MCF 10A (cell line): ENCODE measurements at regions not wholly inside any gene's neighbourhood (a gene's known extent, or its start where the extent isn't known, plus 50 kb on each side); places are given as distances from the start of the nearest gene placed in this dataset.

ENCODE experiments used
- BruUV-seq: library from RNA; stranded (reverse); fragments of 400-500 nt; replicated peaks from 2 replicates; lab custom pipeline; 2021; lab: Mats Ljungman, UMichigan
- CTCF ChIA-PET: fragments of 300-600 bp; sonication (Branson Sonifier 250); formaldehyde crosslinking; extraction: SDS; loops from one replicate; lab custom pipeline; 2021; ENCODE audit warnings: antibody characterized with exemption, inconsistent platforms; lab: Yijun Ruan, JAX
- POLR2A ChIA-PET: fragments of 300-600, 350-650 bp; sonication (Branson Sonifier 250); formaldehyde crosslinking; extraction: SDS; loops from one replicate; lab custom pipeline; 2020; ENCODE audit warnings: antibody characterized with exemption, inconsistent platforms; lab: Yijun Ruan, JAX
- DNase-seq: peaks from one replicate; pipeline ENCODE4 v3.0.0-alpha.2; 2018; ENCODE audit not compliant: unreplicated experiment
- H3K27ac Mint-ChIP-seq: one replicate; pipeline ENCODE4 v1.8.0; 2022; ENCODE audit warnings: mild to moderate bottlenecking, low read depth, mixed read lengths; ENCODE audit not compliant: unreplicated experiment
- H3K27me3 Mint-ChIP-seq: one replicate; pipeline ENCODE4 v1.8.0; 2022; ENCODE audit warnings: mixed read lengths; ENCODE audit not compliant: insufficient read depth, unreplicated experiment
- H3K36me3 Mint-ChIP-seq: one replicate; pipeline ENCODE4 v1.8.0; 2022; ENCODE audit warnings: mild to moderate bottlenecking, moderate library complexity, mixed read lengths; ENCODE audit not compliant: insufficient read depth, unreplicated experiment
- H3K4me1 Mint-ChIP-seq: one replicate; pipeline ENCODE4 v1.8.0; 2022; ENCODE audit warnings: mixed read lengths; ENCODE audit not compliant: insufficient read depth, unreplicated experiment
- H3K4me3 Mint-ChIP-seq: one replicate; pipeline ENCODE4 v1.8.0; 2022; ENCODE audit warnings: mild to moderate bottlenecking, moderate library complexity, mixed read lengths; ENCODE audit not compliant: unreplicated experiment
- H3K9me3 Mint-ChIP-seq: one replicate; pipeline ENCODE4 v1.8.0; 2022; ENCODE audit warnings: mixed read lengths; ENCODE audit not compliant: unreplicated experiment
- CTCF ChIP-seq: fragments of 200-600 bp; IDR thresholded peaks from one replicate; pipeline ENCODE4 v1.8.0; 2022; ENCODE audit warnings: antibody characterized with exemption, mild to moderate bottlenecking; ENCODE audit not compliant: unreplicated experiment
- intact Hi-C: fragments of 100-400 bp; cut with micrococcal nuclease; formaldehyde crosslinking; loops from 2 replicates; pipeline ENCODE4 v1.14.1; 2022

DNA sequence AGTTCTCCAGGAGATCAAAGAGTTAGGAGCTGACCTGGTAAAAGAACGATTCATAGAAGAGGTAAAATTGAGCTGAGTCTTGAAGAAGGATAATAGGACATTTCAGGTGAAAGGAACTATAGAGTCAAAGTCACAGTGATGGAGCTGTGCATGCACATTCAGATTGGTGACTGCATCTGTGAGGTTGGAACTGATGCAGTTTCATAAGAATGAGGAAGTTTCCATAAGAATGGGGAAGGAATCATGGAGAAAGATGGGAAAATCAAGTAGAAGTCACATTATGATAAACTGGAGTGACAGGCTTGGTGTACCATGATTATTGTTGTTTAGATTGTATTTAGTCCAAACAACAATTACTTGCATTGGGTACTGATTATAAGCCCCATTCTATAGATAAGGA, 232.2 kb downstream of the FAM76B start:
- no peaks in the 10 kb centered on the region for H3K9me3 Mint-ChIP-seq
- no peak for DNase-seq
- no peak overlapping the region for H3K4me3 Mint-ChIP-seq
- CTCF ChIA-PET: interaction anchor here (1.3 kb wide), 1 partner anchor 148 kb away, joined by 5 read pairs; no protein-coding TSS in a partner anchor
- no peaks in the 10 kb centered on the region for H3K36me3 Mint-ChIP-seq
- no peaks in the 10 kb centered on the region for H3K4me1 Mint-ChIP-seq
- POLR2A ChIA-PET: interaction anchor here (0.9 kb wide), 1 partner anchor 158 kb away, joined by 3 read pairs; no protein-coding TSS in a partner anchor
- no peak for TF ChIP-seq CTCF
- H3K27me3 Mint-ChIP-seq: no peaks in the 10 kb centered on the region
- no peak overlapping the region for H3K27ac Mint-ChIP-seq
- BruUV-seq: no TSS peak
- intact Hi-C loops: no loop called here

- Mint-ChIP-seq H3K4me1 (no peaks in the 10 kb centered on the region), H3K36me3 (no peaks in the 10 kb centered on the region), H3K9me3 (no peaks in the 10 kb centered on the region), H3K27me3 (no peaks in the 10 kb centered on the region), H3K4me3 (no peak overlapping the region), H3K27ac (no peak overlapping the region)
- intact Hi-C loops: no loop called here
- TF ChIP-seq CTCF: no peak
- DNase-seq: no peak
- no TSS peak for BruUV-seq
- CTCF ChIA-PET: no interaction called here
- POLR2A ChIA-PET: no interaction called here
Observed at GRCh38 chr11:95556342-95557163, 233.0 kb downstream of the FAM76B start.

GRCh38 chr11:95556011-95556341, 233.6 kb downstream of the FAM76B start:
- H3K9me3 Mint-ChIP-seq: no peaks in the 10 kb centered on the region
- H3K36me3 Mint-ChIP-seq: no peaks in the 10 kb centered on the region
- no peaks in the 10 kb centered on the region for H3K4me1 Mint-ChIP-seq
- H3K27ac Mint-ChIP-seq: no peak overlapping the region
- no peak overlapping the region for H3K4me3 Mint-ChIP-seq
- no peak for DNase-seq
- BruUV-seq: no TSS peak
- POLR2A ChIA-PET: no interaction called here
- CTCF ChIA-PET: no interaction called here
- H3K27me3 Mint-ChIP-seq: no peaks in the 10 kb centered on the region
- no peak for TF ChIP-seq CTCF
- intact Hi-C loops: no loop called here

DNA sequence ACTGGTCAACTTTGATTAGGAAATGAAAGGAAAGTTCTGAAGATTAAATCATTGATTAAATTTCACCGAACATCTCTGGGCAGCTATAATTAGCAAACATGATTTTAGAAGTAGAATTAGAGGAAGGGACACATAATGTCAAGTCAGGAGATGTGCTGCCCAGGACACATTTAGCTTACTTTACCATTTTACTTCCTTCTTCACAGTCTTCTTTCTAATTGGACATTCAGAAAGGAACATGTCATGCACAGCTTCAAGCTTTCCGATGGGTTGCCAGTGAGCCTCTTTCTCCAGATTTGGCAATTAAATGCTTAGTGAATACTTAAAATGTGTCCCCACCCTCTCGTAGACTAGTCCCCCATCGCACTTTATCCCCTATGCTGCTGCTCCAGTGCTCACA, 234.7 kb downstream of the FAM76B start:
- no peak for DNase-seq
- ChIA-PET CTCF (no interaction called here), POLR2A (no interaction called here)
- BruUV-seq: no TSS peak
- Mint-ChIP-seq H3K4me3 (no peak overlapping the region), H3K36me3 (no peaks in the 10 kb centered on the region), H3K27ac (no peak overlapping the region), H3K9me3 (no peaks in the 10 kb centered on the region), H3K4me1 (no peaks in the 10 kb centered on the region), H3K27me3 (no peaks in the 10 kb centered on the region)
- TF ChIP-seq CTCF: no peak
- intact Hi-C loops: no loop called here
